SK-N-SH (cell line): ENCODE measurements at regions not wholly inside any gene's neighbourhood (a gene's known extent, or its start where the extent isn't known, plus 50 kb on each side); places are given as distances from the start of the nearest gene placed in this dataset.

ENCODE experiments used
- CTCF ChIA-PET: fragments of 300-600, 350-600 bp; formaldehyde crosslinking; extraction: SDS; loops from one replicate; lab custom pipeline; 2021; lab: Yijun Ruan, JAX
- POLR2A ChIA-PET: fragments of 350-600 bp; sonication (Branson Sonifier 250); formaldehyde crosslinking; extraction: SDS; loops from one replicate; lab custom pipeline; 2020; ENCODE audit warnings: antibody characterized with exemption, inconsistent platforms; lab: Yijun Ruan, JAX
- DNase-seq: peaks from one replicate; pipeline ENCODE4 v3.0.0; 2012
- H2AFZ ChIP-seq: fragments of 200-600 bp; sonication (generic); 2 replicates; pipeline ENCODE4 v1.8.1; 2016; ENCODE audit warnings: antibody characterized with exemption, mild to moderate bottlenecking, low read depth
- H3F3A ChIP-seq: fragments of 200-600 bp; sonication (generic); replicated peaks from 2 replicates; pipeline ENCODE3; 2016; ENCODE audit warnings: antibody characterized with exemption, mild to moderate bottlenecking; ENCODE audit not compliant: insufficient read depth
- H3K27ac ChIP-seq, 2 experiments: fragments of 200-500 bp in 1 of 2; fragments of 200-600 bp in 1 of 2; sonication (Bioruptor generic) in 1 of 2; sonication (generic), shearing (Covaris generic) in 1 of 2; 2 replicates each; pipeline versions ENCODE4 v1.5.1 to v1.6.1; 2014 to 2016; ENCODE audit warnings: low read depth in 2 of 2, inconsistent platforms in 1 of 2, low read length in 1 of 2, mild to moderate bottlenecking in 1 of 2, mixed read lengths in 1 of 2
- H3K27me3 ChIP-seq: fragments of 200-600 bp; sonication (generic), shearing (Covaris generic); 2 replicates; pipeline ENCODE4 v1.6.1; 2016; ENCODE audit warnings: mixed run types; ENCODE audit not compliant: insufficient read depth
- H3K36me3 ChIP-seq, 2 experiments: fragments of 200-500 bp in 1 of 2; fragments of 200-600 bp in 1 of 2; sonication (Bioruptor generic) in 1 of 2; sonication (generic) in 1 of 2; replicated peaks in 1 of 2; 2 replicates each; pipeline versions ENCODE3 to v1.5.1; 2014 to 2016; ENCODE audit warnings: low read length in 1 of 2, mild to moderate bottlenecking in 1 of 2; ENCODE audit not compliant: insufficient read depth in 2 of 2, control insufficient read depth in 1 of 2
- H3K4me1 ChIP-seq, 2 experiments: fragments of 200-500 bp in 1 of 2; fragments of 200-600 bp in 1 of 2; sonication (Bioruptor generic) in 1 of 2; sonication (generic), shearing (Covaris generic) in 1 of 2; 2 replicates each; pipeline versions ENCODE4 v1.5.1 to v1.6.1; 2014 to 2016; ENCODE audit warnings: low read depth in 1 of 2, low read length in 1 of 2, mixed run types in 1 of 2; ENCODE audit not compliant: insufficient read depth in 2 of 2, control insufficient read depth in 1 of 2
- H3K4me2 ChIP-seq: fragments of 200-600 bp; sonication (generic), shearing (Covaris generic); 2 replicates; pipeline ENCODE4 v1.6.1; 2017; ENCODE audit warnings: mixed run types
- H3K4me3 ChIP-seq, 2 experiments: fragments of 200-500 bp in 1 of 2; fragments of 200-600 bp in 1 of 2; sonication (Bioruptor generic) in 1 of 2; sonication (generic), shearing (Covaris generic) in 1 of 2; 2 replicates each; pipeline versions ENCODE4 v1.5.1 to v1.8.1; 2014 to 2016; ENCODE audit warnings: low read depth in 2 of 2, inconsistent platforms in 1 of 2, low read length in 1 of 2, mild to moderate bottlenecking in 1 of 2, mixed read lengths in 1 of 2, moderate library complexity in 1 of 2
- H3K79me2 ChIP-seq: fragments of 200-600 bp; sonication (generic); 2 replicates; pipeline ENCODE4 v1.8.1; 2017; ENCODE audit warnings: mild to moderate bottlenecking; ENCODE audit not compliant: insufficient read depth
- H3K9ac ChIP-seq: fragments of 200-600 bp; sonication (generic); 2 replicates; pipeline ENCODE4 v1.6.1; 2017; ENCODE audit warnings: mixed run types
- H3K9me2 ChIP-seq: fragments of 200-600 bp; sonication (generic); 2 replicates; pipeline ENCODE4 v1.6.1; 2017; ENCODE audit warnings: mixed run types
- H3K9me3 ChIP-seq: fragments of 200-600 bp; sonication (generic); 2 replicates; pipeline ENCODE4 v1.6.1; 2017; ENCODE audit warnings: mixed run types, mild to moderate bottlenecking, moderate library complexity
- H4K20me1 ChIP-seq: fragments of 200-600 bp; sonication (generic); 2 replicates; pipeline ENCODE4 v1.6.1; 2017; ENCODE audit warnings: mild to moderate bottlenecking, mixed run types; ENCODE audit not compliant: insufficient read depth
- EZH2phosphoT487 ChIP-seq: fragments of 200-600 bp; sonication (generic); IDR thresholded peaks from 2 replicates; pipeline ENCODE4 v1.6.1; 2017; ENCODE audit warnings: low read depth, mixed run types, mild to moderate bottlenecking, antibody characterized with exemption, moderate library complexity, borderline replicate concordance
- FOSL2 ChIP-seq: IDR thresholded peaks from 2 replicates; pipeline ENCODE4 v1.4.0; 2012; ENCODE audit warnings: low read depth, mild to moderate bottlenecking, moderate library complexity, borderline replicate concordance
- MEF2A ChIP-seq: IDR thresholded peaks from 2 replicates; pipeline ENCODE4 v1.4.0; 2012; ENCODE audit warnings: low read depth, borderline replicate concordance
- NFIC ChIP-seq: IDR thresholded peaks from 2 replicates; pipeline ENCODE4 v1.4.0; 2012; ENCODE audit warnings: borderline replicate concordance
- NRF1 ChIP-seq: IDR thresholded peaks from 2 replicates; pipeline ENCODE4 v1.6.1; 2012; ENCODE audit warnings: low read depth, mild to moderate bottlenecking, low read length
- RFX5 ChIP-seq: IDR thresholded peaks from 2 replicates; pipeline ENCODE4 v1.6.1; 2012; ENCODE audit warnings: mild to moderate bottlenecking, improper control_type of control experiment, low read length
- TCF12 ChIP-seq: IDR thresholded peaks from 2 replicates; pipeline ENCODE4 v1.4.0; 2012
- WGBS: methylation state at CpG from one replicate; pipeline ENCODE4 v1.1.6; 2017; ENCODE audit warnings: low lambda C conversion rate; 5-methylcytosine and 5-hydroxymethylcytosine counted together
- TF ChIP-seq, protein P1 (sequence below): IDR thresholded peaks from 2 replicates; pipeline ENCODE4 v1.6.1; 2012; ENCODE audit warnings: mild to moderate bottlenecking, low read depth, low read length, moderate library complexity
- TF ChIP-seq, protein P2 (sequence below): IDR thresholded peaks from 2 replicates; pipeline ENCODE4 v1.4.0; 2012; ENCODE audit warnings: low read depth, borderline replicate concordance
- TF ChIP-seq, protein P3 (sequence below): fragments of 150-350 bp; IDR thresholded peaks from 2 replicates; pipeline ENCODE4 v1.6.1; 2016; ENCODE audit warnings: mild to moderate bottlenecking, low read depth, low read length

DNA sequence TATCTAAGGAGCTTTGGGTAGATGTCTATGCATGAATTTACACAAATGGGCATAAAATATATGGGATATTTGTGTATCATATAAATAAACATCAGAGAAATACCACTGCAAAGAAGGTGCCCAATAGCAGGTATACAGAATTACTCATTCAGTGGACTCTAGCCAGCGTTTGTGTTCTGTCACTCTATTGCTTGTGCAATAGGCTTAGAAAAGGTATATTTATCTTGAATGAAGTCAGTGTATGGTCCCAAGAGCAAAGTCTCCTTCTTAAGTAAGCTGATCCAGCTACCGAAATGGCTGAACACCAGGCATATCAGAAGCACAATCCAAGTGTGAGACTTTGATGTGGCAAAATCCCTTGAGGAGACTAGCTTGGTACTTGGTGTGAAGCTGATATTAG lies 1058.4 kb downstream of the SORCS1 start:
- no peak overlapping the region for H3K4me3 ChIP-seq
- H4K20me1 ChIP-seq = no peaks in the 10 kb centered on the region

DNA sequence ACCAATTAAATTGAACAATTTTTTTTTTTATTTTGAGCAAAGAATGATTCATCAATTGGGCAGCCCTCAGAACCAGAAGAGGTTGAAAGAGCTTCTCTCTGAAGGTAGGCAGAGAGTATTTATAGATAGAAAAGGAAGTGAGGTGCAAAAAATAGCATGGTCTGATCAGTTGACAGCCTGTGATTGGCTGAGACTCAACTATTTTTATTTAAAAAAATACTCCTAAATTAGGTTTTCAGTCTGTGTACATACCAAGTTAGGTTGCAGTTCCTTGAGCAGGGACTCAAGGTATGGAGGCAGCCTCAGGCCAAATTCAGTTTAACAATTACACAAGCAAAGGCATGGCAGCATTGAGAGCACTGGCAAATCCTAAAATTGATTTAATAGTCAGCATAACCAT lies 1074.7 kb downstream of the SORCS1 start:
- no peaks in the 10 kb centered on the region for H3K9me2 ChIP-seq
- no peaks in the 10 kb centered on the region for H3K4me1 ChIP-seq
- TF ChIP-seq, protein P1, sequence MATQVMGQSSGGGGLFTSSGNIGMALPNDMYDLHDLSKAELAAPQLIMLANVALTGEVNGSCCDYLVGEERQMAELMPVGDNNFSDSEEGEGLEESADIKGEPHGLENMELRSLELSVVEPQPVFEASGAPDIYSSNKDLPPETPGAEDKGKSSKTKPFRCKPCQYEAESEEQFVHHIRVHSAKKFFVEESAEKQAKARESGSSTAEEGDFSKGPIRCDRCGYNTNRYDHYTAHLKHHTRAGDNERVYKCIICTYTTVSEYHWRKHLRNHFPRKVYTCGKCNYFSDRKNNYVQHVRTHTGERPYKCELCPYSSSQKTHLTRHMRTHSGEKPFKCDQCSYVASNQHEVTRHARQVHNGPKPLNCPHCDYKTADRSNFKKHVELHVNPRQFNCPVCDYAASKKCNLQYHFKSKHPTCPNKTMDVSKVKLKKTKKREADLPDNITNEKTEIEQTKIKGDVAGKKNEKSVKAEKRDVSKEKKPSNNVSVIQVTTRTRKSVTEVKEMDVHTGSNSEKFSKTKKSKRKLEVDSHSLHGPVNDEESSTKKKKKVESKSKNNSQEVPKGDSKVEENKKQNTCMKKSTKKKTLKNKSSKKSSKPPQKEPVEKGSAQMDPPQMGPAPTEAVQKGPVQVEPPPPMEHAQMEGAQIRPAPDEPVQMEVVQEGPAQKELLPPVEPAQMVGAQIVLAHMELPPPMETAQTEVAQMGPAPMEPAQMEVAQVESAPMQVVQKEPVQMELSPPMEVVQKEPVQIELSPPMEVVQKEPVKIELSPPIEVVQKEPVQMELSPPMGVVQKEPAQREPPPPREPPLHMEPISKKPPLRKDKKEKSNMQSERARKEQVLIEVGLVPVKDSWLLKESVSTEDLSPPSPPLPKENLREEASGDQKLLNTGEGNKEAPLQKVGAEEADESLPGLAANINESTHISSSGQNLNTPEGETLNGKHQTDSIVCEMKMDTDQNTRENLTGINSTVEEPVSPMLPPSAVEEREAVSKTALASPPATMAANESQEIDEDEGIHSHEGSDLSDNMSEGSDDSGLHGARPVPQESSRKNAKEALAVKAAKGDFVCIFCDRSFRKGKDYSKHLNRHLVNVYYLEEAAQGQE = no peak
- TF ChIP-seq MEF2A (no peak), RFX5 (no peak), EZH2phosphoT487 (no peak), NRF1 (no peak)
- TF ChIP-seq, protein P2, sequence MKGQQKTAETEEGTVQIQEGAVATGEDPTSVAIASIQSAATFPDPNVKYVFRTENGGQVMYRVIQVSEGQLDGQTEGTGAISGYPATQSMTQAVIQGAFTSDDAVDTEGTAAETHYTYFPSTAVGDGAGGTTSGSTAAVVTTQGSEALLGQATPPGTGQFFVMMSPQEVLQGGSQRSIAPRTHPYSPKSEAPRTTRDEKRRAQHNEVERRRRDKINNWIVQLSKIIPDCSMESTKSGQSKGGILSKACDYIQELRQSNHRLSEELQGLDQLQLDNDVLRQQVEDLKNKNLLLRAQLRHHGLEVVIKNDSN = no peak
- TF ChIP-seq, protein P3, sequence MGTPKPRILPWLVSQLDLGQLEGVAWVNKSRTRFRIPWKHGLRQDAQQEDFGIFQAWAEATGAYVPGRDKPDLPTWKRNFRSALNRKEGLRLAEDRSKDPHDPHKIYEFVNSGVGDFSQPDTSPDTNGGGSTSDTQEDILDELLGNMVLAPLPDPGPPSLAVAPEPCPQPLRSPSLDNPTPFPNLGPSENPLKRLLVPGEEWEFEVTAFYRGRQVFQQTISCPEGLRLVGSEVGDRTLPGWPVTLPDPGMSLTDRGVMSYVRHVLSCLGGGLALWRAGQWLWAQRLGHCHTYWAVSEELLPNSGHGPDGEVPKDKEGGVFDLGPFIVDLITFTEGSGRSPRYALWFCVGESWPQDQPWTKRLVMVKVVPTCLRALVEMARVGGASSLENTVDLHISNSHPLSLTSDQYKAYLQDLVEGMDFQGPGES = no peak
- ChIA-PET POLR2A (no interaction called here), CTCF (interaction anchor here (1.1 kb wide), 1 partner anchor 14 kb away, joined by 3 read pairs; no protein-coding TSS in a partner anchor)
- no peaks in the 10 kb centered on the region for H3F3A ChIP-seq
- no peak overlapping the region for H3K27ac ChIP-seq
- no peaks in the 10 kb centered on the region for H3K9me3 ChIP-seq
- no peaks in the 10 kb centered on the region for H3K27me3 ChIP-seq
- H3K4me3 ChIP-seq = no peak overlapping the region
- H2AFZ ChIP-seq = no peak overlapping the region
- no peaks in the 10 kb centered on the region for H3K79me2 ChIP-seq
- DNase-seq = no peak
- H3K9ac ChIP-seq = no peak overlapping the region
- no peaks in the 10 kb centered on the region for H4K20me1 ChIP-seq
- H3K4me2 ChIP-seq = no peak overlapping the region
- no peaks in the 10 kb centered on the region for H3K36me3 ChIP-seq

More for the DNA sequence above, 1058.4 kb downstream of the SORCS1 start:
- H3F3A ChIP-seq = no peaks in the 10 kb centered on the region
- no peaks in the 10 kb centered on the region for H3K79me2 ChIP-seq
- H3K9me3 ChIP-seq = no peaks in the 10 kb centered on the region
- TF ChIP-seq, protein P2 = no peak
- no peak for TF ChIP-seq TCF12
- TF ChIP-seq FOSL2 = no peak
- no peak for TF ChIP-seq NFIC
- ChIA-PET POLR2A (no interaction called here), CTCF (no interaction called here)
- no peaks in the 10 kb centered on the region for H3K27me3 ChIP-seq
- no peak overlapping the region for H3K27ac ChIP-seq
- no peak overlapping the region for H3K9ac ChIP-seq
- DNase-seq = no peak
- no peaks in the 10 kb centered on the region for H3K9me2 ChIP-seq
- no peak overlapping the region for H3K4me2 ChIP-seq
- no peaks in the 10 kb centered on the region for H3K36me3 ChIP-seq
- WGBS = 25% methylated on average over 2 of the region's 2 CpGs
- H2AFZ ChIP-seq = no peak overlapping the region
- H3K4me1 ChIP-seq = no peaks in the 10 kb centered on the region
